ENCODE measurements at regions not wholly inside any gene's neighbourhood (a gene's known extent, or its start where the extent isn't known, plus 50 kb on each side); places are given as distances from the start of the nearest gene placed in this dataset.

GRCh38 chr14:30420515-30420914 is 138.4 kb upstream of the G2E3 start:
- TF ChIP-seq CTCF (conservative IDR thresholded peaks at IDR 0.05; ENCODE audit: low read depth, low read length): no peak

GRCh38 chr14:30426463-30426862 is 132.5 kb upstream of the G2E3 start:
- no peak for DNase-seq (ENCODE audit: low read depth)
- no peak for TF ChIP-seq CTCF (conservative IDR thresholded peaks at IDR 0.05; ENCODE audit: low read depth, low read length)
- H3K4me3 ChIP-seq (ENCODE audit: low read depth, low read length): no peak overlapping the region

More at GRCh38 chr14:30420515-30420914, 138.4 kb upstream of the G2E3 start:
- no peak overlapping the region for H3K4me3 ChIP-seq (ENCODE audit: low read depth, low read length)
- DNase-seq (ENCODE audit: low read depth): no peak

GRCh38 chr14:30427401-30427800 is 131.6 kb upstream of the G2E3 start:
- no peak for TF ChIP-seq CTCF (conservative IDR thresholded peaks at IDR 0.05; ENCODE audit: low read depth, low read length)
- DNase-seq (ENCODE audit: low read depth): no peak

GRCh38 chr14:30427846-30428245 is 131.1 kb upstream of the G2E3 start:
- no peak for DNase-seq (ENCODE audit: low read depth)
- no peak overlapping the region for H3K4me3 ChIP-seq (ENCODE audit: low read depth, low read length)
- no peak for TF ChIP-seq CTCF (conservative IDR thresholded peaks at IDR 0.05; ENCODE audit: low read depth, low read length)

More at GRCh38 chr14:30427401-30427800, 131.6 kb upstream of the G2E3 start:
- no peak overlapping the region for H3K4me3 ChIP-seq (ENCODE audit: low read depth, low read length)

- DNase-seq (ENCODE audit: low read depth): no peak
- no peak for TF ChIP-seq CTCF (conservative IDR thresholded peaks at IDR 0.05; ENCODE audit: low read depth, low read length)
- no peak overlapping the region for H3K4me3 ChIP-seq (ENCODE audit: low read depth, low read length)
Measured at GRCh38 chr14:30431552-30431951, 127.4 kb upstream of the G2E3 start.

GRCh38 chr14:30440961-30441360 is 118.0 kb upstream of the G2E3 start:
- no peak overlapping the region for H3K4me3 ChIP-seq (ENCODE audit: low read depth, low read length)
- DNase-seq (ENCODE audit: low read depth): no peak
- TF ChIP-seq CTCF (conservative IDR thresholded peaks at IDR 0.05; ENCODE audit: low read depth, low read length): no peak

GRCh38 chr14:30443368-30444007 is 115.5 kb upstream of the G2E3 start:
- peak; percentile 70 for TF ChIP-seq CTCF (conservative IDR thresholded peaks at IDR 0.05; ENCODE audit: low read depth, low read length)
- DNase-seq (ENCODE audit: low read depth): peak; percentile 76
- no peak overlapping the region for H3K4me3 ChIP-seq (ENCODE audit: low read depth, low read length)

All from choroid plexus epithelial cell (primary cell).